A673 (cell line): ENCODE measurements at regions not wholly inside any gene's neighbourhood (a gene's known extent, or its start where the extent isn't known, plus 50 kb on each side); places are given as distances from the start of the nearest gene placed in this dataset.

Source experiments
- CTCF ChIP-seq: fragments of 300-800, 200-600 bp; sonication (generic); conservative IDR thresholded peaks from 2 replicates; pipeline ENCODE4 v1.5.1; 2017; ENCODE audit warnings: low read depth, mild to moderate bottlenecking, antibody characterized with exemption, low read length, moderate library complexity, mixed read lengths
- EZH2 ChIP-seq: fragments of 200-600 bp; sonication (generic); IDR thresholded peaks from 2 replicates; pipeline ENCODE4 v1.6.1; 2017; ENCODE audit warnings: borderline replicate concordance, low read depth, mild to moderate bottlenecking, mixed read lengths, antibody characterized with exemption, low read length; ENCODE audit not compliant: poor library complexity, severe bottlenecking

GRCh38 chr12:13790317-13790716 lies 191.1 kb downstream of the GRIN2B start:
- no peak for TF ChIP-seq CTCF
- no peak for TF ChIP-seq EZH2
